ENCODE measurements at regions not wholly inside any gene's neighbourhood (a gene's known extent, or its start where the extent isn't known, plus 50 kb on each side); places are given as distances from the start of the nearest gene placed in this dataset.
"Not testable (repeated sequence)": the region's sequence is repeated elsewhere in the genome, so short reads cannot be mapped to it uniquely, and the experiment has no call there.

DNA sequence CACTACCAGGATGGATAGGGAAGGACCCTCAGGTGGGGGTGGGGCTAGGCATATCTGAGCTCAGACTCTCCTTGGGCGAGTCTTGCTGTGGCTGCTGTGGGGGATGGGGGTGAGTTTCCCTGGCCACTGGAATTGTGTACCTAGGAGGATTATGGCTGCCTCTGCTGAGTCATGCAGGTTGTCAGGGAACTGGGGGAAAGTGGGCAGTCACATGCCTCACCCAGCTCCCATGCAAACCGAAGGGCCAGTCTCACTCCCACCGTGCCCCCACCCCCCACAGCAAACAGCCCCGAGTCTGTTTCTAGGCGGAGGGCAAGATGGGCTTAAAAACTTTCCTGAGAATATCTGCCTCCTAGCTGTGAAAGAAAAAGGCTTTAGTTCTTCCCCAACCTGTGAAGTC lies 210.3 kb upstream of the FERMT1 start:
- H3K27me3 ChIP-seq (ENCODE audit: control insufficient read depth, insufficient read depth, low read length): no peaks in the 10 kb centered on the region
- H3K9ac ChIP-seq (ENCODE audit: low read length): no peak overlapping the region
- H3K4me3 ChIP-seq (ENCODE audit: low read length): no peak overlapping the region
- H3K36me3 ChIP-seq (ENCODE audit: control insufficient read depth, insufficient read depth, low read length): no peaks in the 10 kb centered on the region
- H3K27ac ChIP-seq (ENCODE audit: low read depth, low read length): no peak overlapping the region
- no peaks in the 10 kb centered on the region for H3K4me1 ChIP-seq (ENCODE audit: control insufficient read depth, insufficient read depth, low read length)

DNA sequence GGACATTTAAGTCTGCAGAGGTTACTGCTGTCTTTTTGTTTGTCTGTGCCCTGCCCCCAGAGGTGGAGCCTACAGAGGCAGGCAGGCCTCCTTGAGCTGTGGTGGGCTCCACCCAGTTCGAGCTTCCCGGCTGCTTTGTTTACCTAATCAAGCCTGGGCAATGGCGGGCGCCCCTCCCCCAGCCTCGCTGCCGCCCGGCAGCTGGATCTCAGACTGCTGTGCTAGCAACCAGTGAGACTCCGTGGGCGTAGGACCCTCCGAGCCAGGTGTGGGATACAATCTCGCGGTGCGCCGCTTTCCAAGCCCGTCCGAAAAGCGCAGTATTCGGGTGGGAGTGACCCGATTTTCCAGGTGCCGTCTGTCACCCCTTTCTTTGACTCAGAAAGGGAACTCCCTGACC lies 198.4 kb upstream of the FERMT1 start:
- not testable (repeated sequence) for H3K36me3 ChIP-seq (ENCODE audit: control insufficient read depth, insufficient read depth, low read length); H3K4me3 ChIP-seq (ENCODE audit: low read length); H3K4me1 ChIP-seq (ENCODE audit: control insufficient read depth, insufficient read depth, low read length); H3K9ac ChIP-seq (ENCODE audit: low read length); H3K27me3 ChIP-seq (ENCODE audit: control insufficient read depth, insufficient read depth, low read length); H3K27ac ChIP-seq (ENCODE audit: low read depth, low read length)

DNA sequence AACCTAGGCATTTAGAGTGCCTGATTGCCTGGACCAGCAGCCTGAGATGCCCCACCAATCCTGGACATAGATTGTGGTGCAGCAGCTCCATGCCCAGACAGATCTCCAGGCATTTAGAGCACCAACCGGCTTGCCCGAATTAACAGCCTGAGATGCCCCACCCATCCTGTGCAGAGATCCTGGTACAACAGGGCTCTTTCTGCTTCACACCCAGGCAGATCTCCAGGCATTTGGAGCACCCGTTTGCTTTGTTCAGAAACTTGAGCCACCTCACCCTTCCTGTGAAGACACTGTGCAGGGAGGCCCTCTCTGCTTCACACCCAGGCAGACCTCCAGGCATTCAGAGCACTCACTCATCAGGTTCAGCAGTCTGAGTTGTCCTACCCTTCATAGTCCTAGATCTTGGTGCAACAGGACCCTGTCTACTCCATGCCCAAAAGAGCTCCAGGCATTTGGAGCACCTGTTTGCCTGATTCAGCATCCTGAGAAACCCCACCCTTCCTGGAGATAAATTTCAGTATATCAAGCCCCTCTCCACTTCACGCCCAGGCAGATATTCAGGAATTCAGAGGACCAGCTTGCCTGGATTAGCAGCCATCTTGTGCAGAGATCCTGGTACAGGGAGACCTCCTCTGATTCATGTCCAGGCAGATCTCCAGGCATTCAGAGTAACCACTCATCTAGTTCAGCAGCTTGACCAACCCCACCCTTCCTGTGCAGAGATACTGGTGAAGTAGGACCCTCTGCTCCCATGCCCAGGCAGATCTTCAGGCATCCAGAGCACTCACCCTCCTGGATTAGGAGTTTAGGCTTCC lies 189.2 kb upstream of the FERMT1 start:
- H3K9ac ChIP-seq (ENCODE audit: low read length): no peak overlapping the region

DNA sequence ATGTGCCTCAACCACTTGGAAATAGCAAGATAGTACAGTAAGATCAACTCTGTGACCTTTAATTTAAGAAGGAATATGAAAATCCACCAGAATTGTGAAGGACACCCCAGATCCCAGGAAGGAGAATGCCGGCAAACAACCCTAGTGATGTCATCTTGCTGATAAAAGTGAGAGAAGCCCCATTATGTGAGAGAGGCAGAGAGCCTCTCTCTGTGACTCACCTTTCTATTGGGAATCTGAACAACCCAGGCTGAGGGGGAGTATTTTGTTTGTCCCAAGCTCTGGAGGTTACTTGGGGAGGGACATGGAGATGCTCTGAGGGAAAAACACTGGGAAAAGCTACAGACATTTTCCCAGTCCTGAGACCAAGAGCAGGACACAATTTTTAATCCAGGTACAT lies 188.3 kb upstream of the FERMT1 start:
- Histone ChIP-seq H3K27ac (ENCODE audit: low read depth, low read length) (no peak overlapping the region), H3K9ac (ENCODE audit: low read length) (no peak overlapping the region), H3K27me3 (ENCODE audit: control insufficient read depth, insufficient read depth, low read length) (no peaks in the 10 kb centered on the region), H3K36me3 (ENCODE audit: control insufficient read depth, insufficient read depth, low read length) (no peaks in the 10 kb centered on the region), H3K4me1 (ENCODE audit: control insufficient read depth, insufficient read depth, low read length) (no peaks in the 10 kb centered on the region), H3K4me3 (ENCODE audit: low read length) (no peak overlapping the region)

More for the DNA sequence above, 189.2 kb upstream of the FERMT1 start:
- Histone ChIP-seq H3K4me1 (ENCODE audit: control insufficient read depth, insufficient read depth, low read length) (no peaks in the 10 kb centered on the region), H3K27ac (ENCODE audit: low read depth, low read length) (no peak overlapping the region), H3K4me3 (ENCODE audit: low read length) (no peak overlapping the region), H3K36me3 (ENCODE audit: control insufficient read depth, insufficient read depth, low read length) (no peaks in the 10 kb centered on the region), H3K27me3 (ENCODE audit: control insufficient read depth, insufficient read depth, low read length) (no peaks in the 10 kb centered on the region)

DNA sequence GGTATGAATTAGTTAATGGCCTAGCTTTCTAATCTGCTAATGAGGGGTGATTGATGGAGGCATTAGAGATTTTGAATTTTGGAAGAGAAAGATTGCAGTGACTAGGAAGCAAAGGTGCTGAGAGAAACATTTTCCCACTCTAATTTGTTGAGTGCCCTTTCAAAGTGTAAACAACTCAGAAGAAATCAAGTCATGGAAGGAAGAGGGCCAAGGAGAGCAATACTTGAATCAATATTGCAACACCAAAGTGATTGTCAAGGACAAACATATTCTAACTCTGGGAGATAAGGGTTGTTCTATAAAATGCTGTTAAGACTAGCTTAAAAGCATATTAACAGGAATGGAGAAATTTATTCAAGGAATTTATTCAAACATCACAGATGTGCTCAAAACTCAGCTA lies 182.7 kb upstream of the FERMT1 start:
- H3K27ac ChIP-seq (ENCODE audit: low read depth, low read length): no peak overlapping the region

DNA sequence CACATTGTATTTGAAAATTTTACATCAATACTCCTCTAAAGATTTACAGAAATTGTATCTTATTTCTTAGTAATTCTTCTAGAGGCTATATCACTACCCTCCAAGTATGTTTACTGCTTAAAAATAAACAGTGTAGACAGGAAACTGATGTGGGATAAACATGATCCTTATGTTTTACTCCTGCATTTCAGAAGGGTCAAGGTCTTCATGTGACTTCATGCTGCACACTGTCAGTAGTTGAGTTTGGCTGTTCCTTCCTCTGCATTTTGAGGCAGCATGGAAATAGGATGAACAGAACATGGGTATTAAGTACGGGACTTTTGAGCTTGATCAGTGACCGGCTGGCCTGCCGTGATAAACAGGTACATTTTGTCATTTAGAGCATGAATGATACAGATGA lies 179.2 kb upstream of the FERMT1 start:
- Histone ChIP-seq H3K27ac (ENCODE audit: low read depth, low read length) (no peak overlapping the region), H3K9ac (ENCODE audit: low read length) (no peak overlapping the region), H3K36me3 (ENCODE audit: control insufficient read depth, insufficient read depth, low read length) (no peaks in the 10 kb centered on the region), H3K27me3 (ENCODE audit: control insufficient read depth, insufficient read depth, low read length) (no peaks in the 10 kb centered on the region), H3K4me3 (ENCODE audit: low read length) (no peak overlapping the region), H3K4me1 (ENCODE audit: control insufficient read depth, insufficient read depth, low read length) (no peaks in the 10 kb centered on the region)

More for the DNA sequence above, 182.7 kb upstream of the FERMT1 start:
- Histone ChIP-seq H3K9ac (ENCODE audit: low read length) (no peak overlapping the region), H3K4me3 (ENCODE audit: low read length) (no peak overlapping the region), H3K27me3 (ENCODE audit: control insufficient read depth, insufficient read depth, low read length) (no peaks in the 10 kb centered on the region), H3K4me1 (ENCODE audit: control insufficient read depth, insufficient read depth, low read length) (no peaks in the 10 kb centered on the region), H3K36me3 (ENCODE audit: control insufficient read depth, insufficient read depth, low read length) (no peaks in the 10 kb centered on the region)

DNA sequence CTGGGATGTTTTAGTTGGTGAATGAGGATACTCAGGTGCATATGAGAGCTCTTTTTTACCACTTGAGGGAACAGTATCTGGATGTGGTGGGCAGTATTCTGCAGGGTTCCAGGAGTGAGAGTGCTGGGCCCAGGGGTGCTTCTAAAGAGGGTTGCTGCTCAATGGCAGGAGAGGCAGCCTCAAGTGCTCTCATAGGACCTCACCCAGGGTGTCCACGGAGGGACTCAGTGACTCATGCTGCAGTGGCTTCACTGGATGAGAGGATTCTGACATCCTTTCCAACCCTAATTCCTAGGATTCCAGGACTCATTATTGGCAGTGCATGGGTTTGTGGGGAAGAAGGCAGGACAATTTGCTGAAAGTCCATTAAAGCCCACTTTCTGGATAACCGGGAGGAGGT lies 176.6 kb upstream of the FERMT1 start:
- H3K27me3 ChIP-seq (ENCODE audit: control insufficient read depth, insufficient read depth, low read length): no peaks in the 10 kb centered on the region
- H3K4me3 ChIP-seq (ENCODE audit: low read length): no peak overlapping the region
- H3K4me1 ChIP-seq (ENCODE audit: control insufficient read depth, insufficient read depth, low read length): no peaks in the 10 kb centered on the region
- no peaks in the 10 kb centered on the region for H3K36me3 ChIP-seq (ENCODE audit: control insufficient read depth, insufficient read depth, low read length)
- H3K9ac ChIP-seq (ENCODE audit: low read length): no peak overlapping the region
- H3K27ac ChIP-seq (ENCODE audit: low read depth, low read length): no peak overlapping the region

DNA sequence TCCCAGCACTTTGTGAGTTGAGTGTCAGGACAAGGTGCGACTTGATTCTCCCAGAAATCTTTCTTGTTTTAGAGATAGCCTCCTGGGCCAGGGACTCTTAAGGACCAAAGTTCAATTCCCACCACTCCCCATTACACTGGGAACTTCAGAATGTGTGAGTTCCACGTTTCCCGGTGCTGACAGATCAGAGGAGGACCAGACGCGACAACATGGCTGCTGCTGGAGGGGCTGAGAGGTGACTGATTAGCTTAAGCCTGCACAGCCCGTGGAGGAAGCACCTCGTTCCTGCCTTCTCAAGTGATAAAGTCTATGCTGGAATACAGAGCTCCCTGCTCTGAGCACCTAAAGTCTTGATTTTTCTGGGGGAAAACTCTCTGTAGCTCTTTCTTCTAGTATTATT lies 175.2 kb upstream of the FERMT1 start:
- H3K27me3 ChIP-seq (ENCODE audit: control insufficient read depth, insufficient read depth, low read length): no peaks in the 10 kb centered on the region
- no peak overlapping the region for H3K27ac ChIP-seq (ENCODE audit: low read depth, low read length)
- H3K36me3 ChIP-seq (ENCODE audit: control insufficient read depth, insufficient read depth, low read length): no peaks in the 10 kb centered on the region
- no peak overlapping the region for H3K9ac ChIP-seq (ENCODE audit: low read length)
- H3K4me1 ChIP-seq (ENCODE audit: control insufficient read depth, insufficient read depth, low read length): no peaks in the 10 kb centered on the region
- no peak overlapping the region for H3K4me3 ChIP-seq (ENCODE audit: low read length)

DNA sequence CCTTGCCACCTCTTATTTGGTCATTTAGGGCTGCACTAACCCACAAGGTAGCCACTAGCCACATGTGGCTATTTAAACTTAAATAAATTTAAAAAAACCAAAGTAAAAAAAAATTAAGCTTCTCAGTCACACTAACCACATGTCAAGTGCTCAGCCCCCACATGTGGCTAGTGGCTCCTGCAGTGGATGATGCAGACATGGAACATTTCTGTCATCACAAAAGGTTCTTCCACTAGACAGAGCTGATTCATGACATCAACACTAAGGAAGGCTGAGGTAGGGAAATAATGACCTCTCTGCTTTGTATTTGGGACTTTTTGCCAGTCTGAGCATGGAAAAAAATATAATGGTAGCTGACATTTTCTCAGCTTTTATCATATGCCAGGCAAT lies 173.0 kb upstream of the FERMT1 start:
- Histone ChIP-seq H3K27me3 (ENCODE audit: control insufficient read depth, insufficient read depth, low read length) (no peaks in the 10 kb centered on the region), H3K36me3 (ENCODE audit: control insufficient read depth, insufficient read depth, low read length) (no peaks in the 10 kb centered on the region), H3K4me1 (ENCODE audit: control insufficient read depth, insufficient read depth, low read length) (no peaks in the 10 kb centered on the region), H3K27ac (ENCODE audit: low read depth, low read length) (no peak overlapping the region), H3K4me3 (ENCODE audit: low read length) (no peak overlapping the region), H3K9ac (ENCODE audit: low read length) (no peak overlapping the region)

DNA sequence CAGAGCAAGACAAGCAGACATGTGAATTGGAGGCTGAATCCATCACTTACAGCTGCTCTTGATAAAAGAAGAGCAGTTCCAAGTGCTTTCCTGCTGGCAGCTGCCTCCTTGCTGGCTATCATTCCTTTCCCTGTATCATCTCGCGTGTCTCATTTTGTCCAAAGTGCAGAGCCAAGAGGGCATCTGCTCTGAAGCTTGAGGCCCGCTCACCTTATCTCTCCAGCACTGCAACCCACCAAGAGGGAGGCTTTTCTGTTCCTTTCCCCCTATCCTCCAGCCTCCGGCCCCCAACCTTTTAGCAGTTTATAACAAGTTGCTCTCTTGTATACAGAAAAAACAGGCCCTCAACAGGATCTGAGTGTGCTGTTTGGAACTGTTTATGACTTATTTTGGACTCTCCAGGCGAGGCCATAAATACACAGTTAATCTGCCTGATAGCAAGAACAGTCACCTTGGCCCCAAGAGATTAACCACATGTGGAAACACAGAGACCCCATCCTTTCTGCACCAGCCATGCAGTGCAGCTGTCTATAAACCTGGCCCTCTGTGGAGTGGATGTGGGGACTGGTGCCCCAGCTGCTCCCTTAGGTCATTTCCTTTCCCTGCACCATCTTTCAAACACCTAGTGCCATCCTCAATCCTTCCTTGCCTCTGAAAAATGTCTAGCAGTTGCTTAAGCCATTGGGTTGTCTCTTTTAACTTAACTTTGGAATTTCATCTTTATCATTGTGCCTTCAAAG lies 172.5 kb upstream of the FERMT1 start:
- Histone ChIP-seq H3K4me3 (ENCODE audit: low read length) (no peak overlapping the region), H3K27me3 (ENCODE audit: control insufficient read depth, insufficient read depth, low read length) (no peaks in the 10 kb centered on the region), H3K9ac (ENCODE audit: low read length) (no peak overlapping the region), H3K4me1 (ENCODE audit: control insufficient read depth, insufficient read depth, low read length) (no peaks in the 10 kb centered on the region), H3K27ac (ENCODE audit: low read depth, low read length) (no peak overlapping the region), H3K36me3 (ENCODE audit: control insufficient read depth, insufficient read depth, low read length) (no peaks in the 10 kb centered on the region)

DNA sequence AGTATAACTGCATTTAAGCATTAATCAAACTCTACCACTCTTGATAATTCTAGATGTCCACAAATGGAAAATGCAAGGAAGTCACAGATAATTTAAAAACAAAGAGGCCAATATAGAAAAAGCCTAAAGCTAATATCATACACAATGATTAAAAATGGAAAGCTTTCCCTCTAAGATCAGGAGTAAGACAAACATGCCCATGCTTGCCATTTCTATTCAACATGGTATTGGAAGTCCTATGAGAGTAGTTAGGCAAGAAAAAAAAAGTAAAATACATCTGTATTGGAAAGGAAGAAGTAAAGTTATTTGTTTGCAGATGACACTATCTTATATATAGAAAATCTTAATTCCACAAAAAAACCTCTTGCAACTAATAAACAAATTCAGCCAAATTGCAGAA lies 164.6 kb upstream of the FERMT1 start:
- no peak overlapping the region for H3K4me3 ChIP-seq (ENCODE audit: low read length)
- no peaks in the 10 kb centered on the region for H3K27me3 ChIP-seq (ENCODE audit: control insufficient read depth, insufficient read depth, low read length)
- no peak overlapping the region for H3K27ac ChIP-seq (ENCODE audit: low read depth, low read length)
- no peaks in the 10 kb centered on the region for H3K4me1 ChIP-seq (ENCODE audit: control insufficient read depth, insufficient read depth, low read length)
- H3K9ac ChIP-seq (ENCODE audit: low read length): no peak overlapping the region
- no peaks in the 10 kb centered on the region for H3K36me3 ChIP-seq (ENCODE audit: control insufficient read depth, insufficient read depth, low read length)

DNA sequence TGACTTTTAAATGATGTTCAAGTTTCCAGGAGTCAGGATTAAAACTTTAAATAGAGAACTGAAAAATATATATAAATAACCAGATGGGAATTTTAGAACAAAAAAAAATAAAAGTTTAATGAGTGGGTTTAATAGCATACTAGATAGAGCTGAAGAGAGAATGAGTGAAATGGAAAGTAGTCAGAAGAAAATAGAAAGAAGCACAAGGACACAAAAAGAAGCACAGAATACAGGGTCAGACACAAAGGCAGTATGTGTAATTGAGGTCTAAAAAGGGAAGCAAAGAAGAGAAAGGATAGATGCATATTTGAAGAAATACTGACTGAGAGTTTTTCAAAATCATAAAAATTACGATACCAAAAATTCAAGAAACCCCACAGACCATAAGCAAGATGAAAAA lies 159.8 kb upstream of the FERMT1 start:
- Histone ChIP-seq H3K27ac (ENCODE audit: low read depth, low read length) (no peak overlapping the region), H3K36me3 (ENCODE audit: control insufficient read depth, insufficient read depth, low read length) (no peaks in the 10 kb centered on the region), H3K4me1 (ENCODE audit: control insufficient read depth, insufficient read depth, low read length) (no peaks in the 10 kb centered on the region), H3K9ac (ENCODE audit: low read length) (no peak overlapping the region), H3K27me3 (ENCODE audit: control insufficient read depth, insufficient read depth, low read length) (no peaks in the 10 kb centered on the region), H3K4me3 (ENCODE audit: low read length) (no peak overlapping the region)

Measured in rectal smooth muscle tissue (tissue), 1 donor.